ENCODE measurements at regions not wholly inside any gene's neighbourhood (a gene's known extent, or its start where the extent isn't known, plus 50 kb on each side); places are given as distances from the start of the nearest gene placed in this dataset.

DNA sequence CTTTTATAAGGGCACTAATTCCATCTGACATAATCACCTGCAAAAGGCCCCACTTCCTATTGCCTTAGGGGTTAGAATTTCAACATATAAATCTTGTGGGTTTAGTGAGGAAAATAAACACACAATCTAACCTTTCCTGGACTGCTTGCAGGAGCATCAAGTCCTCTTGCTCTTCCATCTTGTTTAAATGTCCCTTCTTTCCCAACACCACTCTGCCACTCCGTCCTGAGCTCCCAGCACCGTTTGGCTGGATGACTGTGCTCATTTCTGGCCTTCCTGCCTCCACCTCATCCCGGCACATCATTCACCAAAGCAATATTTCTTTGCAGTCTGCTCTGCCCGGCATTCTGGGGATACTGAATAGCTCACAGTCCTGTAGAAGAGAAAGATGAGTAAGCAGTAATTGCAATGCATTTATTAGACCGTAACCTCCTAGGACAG, 247.8 kb downstream of the BCL2 start:
- Histone ChIP-seq H3K79me2 (ENCODE audit: insufficient read depth, low read length) (no peaks in the 10 kb centered on the region), H2AFZ (ENCODE audit: low read depth, low read length, poor library complexity, severe bottlenecking) (no peak overlapping the region), H3K4me2 (ENCODE audit: low read length) (no peak overlapping the region), H3K9me3 (ENCODE audit: control insufficient read depth in 1 of 2, insufficient read depth in 1 of 2, low read depth in 1 of 2, low read length in 2 of 2) (no peaks in the 10 kb centered on the region), H3K36me3 (ENCODE audit: control insufficient read depth in 1 of 2, insufficient read depth in 2 of 2, low read length in 2 of 2) (no peaks in the 10 kb centered on the region), H4K20me1 (ENCODE audit: insufficient read depth) (no peaks in the 10 kb centered on the region), H3K4me1 (ENCODE audit: control insufficient read depth in 1 of 2, insufficient read depth in 2 of 2, low read length in 2 of 2) (peaks cover 8 to 10% of the 10 kb centered on the region in 2 experiments; a peak in 3 of 4 replicates), H3K9me2 (ENCODE audit: insufficient read depth) (no peaks in the 10 kb centered on the region), H3K27ac (ENCODE audit: low read depth, low read length) (no peak overlapping the region), H3K27me3 (ENCODE audit: insufficient read depth, low read length) (no peaks in the 10 kb centered on the region), H3K9ac (ENCODE audit: low read length) (no peak overlapping the region), H3K4me3 (replicated peaks in 1 of 2; ENCODE audit: low read depth in 1 of 2, low read length in 2 of 2) (no peak overlapping the region)
- intact Hi-C loops (cut with micrococcal nuclease) = no loop called here
- no peak for TF ChIP-seq ZFX (IDR thresholded peaks at IDR 0.05)
- CTCF ChIA-PET = no interaction called here
- RAD21 ChIA-PET (ENCODE audit: low non-redundant PET in 1 of 2, low total read pairs in 2 of 2, uncharacterized antibody in 2 of 2, unreplicated experiment in 2 of 2) = no interaction called here
- ATAC-seq (no peak), DNase-seq (ENCODE audit: low read depth, low spot score) (no peak)
- BruUV-seq (replicated peaks) = no TSS peak
- POLR2A ChIA-PET = no interaction called here

DNA sequence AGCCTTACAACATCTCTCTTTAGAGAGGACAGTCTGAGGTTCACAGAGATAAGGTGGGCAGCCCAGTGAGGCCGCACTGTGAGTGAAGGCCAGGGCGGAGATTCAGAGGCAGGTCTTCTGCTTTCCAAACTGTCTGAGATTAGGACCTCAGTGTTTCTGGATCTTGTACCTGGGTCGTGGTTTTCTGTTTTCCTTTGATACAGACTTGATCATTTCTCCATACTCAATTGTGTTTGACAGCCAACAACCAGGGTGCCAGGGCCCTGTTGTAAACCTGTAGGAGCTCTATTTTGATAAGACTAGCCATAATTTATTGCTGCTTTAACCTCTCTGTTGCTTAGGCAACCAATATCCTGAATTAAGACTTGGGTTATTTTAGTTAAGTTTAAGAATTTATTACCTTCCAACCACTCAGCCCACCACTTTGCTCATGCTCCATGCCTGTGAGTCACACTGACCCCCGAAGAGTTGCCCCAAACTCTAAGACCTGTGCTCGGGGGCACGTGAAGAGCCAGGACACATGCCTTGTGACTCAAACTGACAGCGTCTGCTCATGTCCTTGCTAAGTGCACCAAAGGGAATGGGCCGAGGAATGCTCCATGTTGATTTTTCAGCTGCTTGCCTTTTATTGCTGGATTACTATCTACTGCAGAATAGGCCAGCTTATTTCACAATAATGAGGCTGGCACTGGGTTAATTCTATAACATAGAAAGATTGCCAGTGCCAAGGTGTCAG, 248.6 kb downstream of the BCL2 start:
- Histone ChIP-seq H3K4me1 (ENCODE audit: control insufficient read depth in 1 of 2, insufficient read depth in 2 of 2, low read length in 2 of 2) (peaks cover 8 to 10% of the 10 kb centered on the region in 2 experiments; a peak in 3 of 4 replicates), H4K20me1 (ENCODE audit: insufficient read depth) (no peaks in the 10 kb centered on the region), H3K9ac (ENCODE audit: low read length) (no peak overlapping the region), H3K9me3 (ENCODE audit: control insufficient read depth in 1 of 2, insufficient read depth in 1 of 2, low read depth in 1 of 2, low read length in 2 of 2) (no peaks in the 10 kb centered on the region), H3K27me3 (ENCODE audit: insufficient read depth, low read length) (no peaks in the 10 kb centered on the region), H3K27ac (ENCODE audit: low read depth, low read length) (no peak overlapping the region), H3K36me3 (ENCODE audit: control insufficient read depth in 1 of 2, insufficient read depth in 2 of 2, low read length in 2 of 2) (no peaks in the 10 kb centered on the region), H2AFZ (ENCODE audit: low read depth, low read length, poor library complexity, severe bottlenecking) (no peak overlapping the region), H3K4me3 (replicated peaks in 1 of 2; ENCODE audit: low read depth in 1 of 2, low read length in 2 of 2) (no peak overlapping the region), H3K9me2 (ENCODE audit: insufficient read depth) (no peaks in the 10 kb centered on the region), H3K4me2 (ENCODE audit: low read length) (no peak overlapping the region), H3K79me2 (ENCODE audit: insufficient read depth, low read length) (no peaks in the 10 kb centered on the region)
- DNase-seq (ENCODE audit: low read depth, low spot score) (no peak), ATAC-seq (no peak)
- ChIA-PET POLR2A (no interaction called here), RAD21 (ENCODE audit: low non-redundant PET in 1 of 2, low total read pairs in 2 of 2, uncharacterized antibody in 2 of 2, unreplicated experiment in 2 of 2) (no interaction called here), CTCF (no interaction called here)
- intact Hi-C loops (cut with micrococcal nuclease) = no loop called here
- BruUV-seq (replicated peaks) = no TSS peak
- TF ChIP-seq FOSL1 (IDR thresholded peaks at IDR 0.05; ENCODE audit: low read depth) (no peak), JUND (IDR thresholded peaks at IDR 0.05) (no peak), ZNF274 (IDR thresholded peaks at IDR 0.05; ENCODE audit: low read depth, low read length) (no peak), TCF7L2 (IDR thresholded peaks at IDR 0.05; ENCODE audit: borderline replicate concordance, extremely low read depth, insufficient read depth, insufficient read length) (no peak), EZH2phosphoT487 (IDR thresholded peaks at IDR 0.05; ENCODE audit: borderline replicate concordance) (no peak), CEBPB (IDR thresholded peaks at IDR 0.05; ENCODE audit: low read depth) (no peak), POLR2AphosphoS5 (IDR thresholded peaks at IDR 0.05; ENCODE audit: low read depth, low read length) (no peak), YY1 (IDR thresholded peaks at IDR 0.05; ENCODE audit: extremely low read depth, insufficient replicate concordance, low read depth, low read length) (no peak), SIN3A (IDR thresholded peaks at IDR 0.05; ENCODE audit: low read depth) (no peak), ELF1 (IDR thresholded peaks at IDR 0.05; ENCODE audit: borderline replicate concordance, low read depth) (no peak), ZFX (IDR thresholded peaks at IDR 0.05) (no peak), SRF (IDR thresholded peaks at IDR 0.05; ENCODE audit: low read depth) (no peak), CBX3 (IDR thresholded peaks at IDR 0.05; ENCODE audit: low read depth) (no peak)
- TF ChIP-seq, protein P1, sequence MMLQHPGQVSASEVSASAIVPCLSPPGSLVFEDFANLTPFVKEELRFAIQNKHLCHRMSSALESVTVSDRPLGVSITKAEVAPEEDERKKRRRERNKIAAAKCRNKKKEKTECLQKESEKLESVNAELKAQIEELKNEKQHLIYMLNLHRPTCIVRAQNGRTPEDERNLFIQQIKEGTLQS (IDR thresholded peaks at IDR 0.05) = no peak
- TF ChIP-seq, protein P2, sequence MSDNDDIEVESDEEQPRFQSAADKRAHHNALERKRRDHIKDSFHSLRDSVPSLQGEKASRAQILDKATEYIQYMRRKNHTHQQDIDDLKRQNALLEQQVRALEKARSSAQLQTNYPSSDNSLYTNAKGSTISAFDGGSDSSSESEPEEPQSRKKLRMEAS (IDR thresholded peaks at IDR 0.05) = no peak
- TF ChIP-seq, protein P3, sequence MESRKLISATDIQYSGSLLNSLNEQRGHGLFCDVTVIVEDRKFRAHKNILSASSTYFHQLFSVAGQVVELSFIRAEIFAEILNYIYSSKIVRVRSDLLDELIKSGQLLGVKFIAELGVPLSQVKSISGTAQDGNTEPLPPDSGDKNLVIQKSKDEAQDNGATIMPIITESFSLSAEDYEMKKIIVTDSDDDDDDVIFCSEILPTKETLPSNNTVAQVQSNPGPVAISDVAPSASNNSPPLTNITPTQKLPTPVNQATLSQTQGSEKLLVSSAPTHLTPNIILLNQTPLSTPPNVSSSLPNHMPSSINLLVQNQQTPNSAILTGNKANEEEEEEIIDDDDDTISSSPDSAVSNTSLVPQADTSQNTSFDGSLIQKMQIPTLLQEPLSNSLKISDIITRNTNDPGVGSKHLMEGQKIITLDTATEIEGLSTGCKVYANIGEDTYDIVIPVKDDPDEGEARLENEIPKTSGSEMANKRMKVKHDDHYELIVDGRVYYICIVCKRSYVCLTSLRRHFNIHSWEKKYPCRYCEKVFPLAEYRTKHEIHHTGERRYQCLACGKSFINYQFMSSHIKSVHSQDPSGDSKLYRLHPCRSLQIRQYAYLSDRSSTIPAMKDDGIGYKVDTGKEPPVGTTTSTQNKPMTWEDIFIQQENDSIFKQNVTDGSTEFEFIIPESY (IDR thresholded peaks at IDR 0.05; ENCODE audit: extremely low read depth, insufficient replicate concordance, low read length) = no peak

Data from HCT116 (cell line).